K562 (cell line): ENCODE measurements at regions not wholly inside any gene's neighbourhood (a gene's known extent, or its start where the extent isn't known, plus 50 kb on each side); places are given as distances from the start of the nearest gene placed in this dataset.

ENCODE experiments used
- ATAC-seq: fragments of 200-7000 bp; cut with Tn5 transposase; 3 replicates; pipeline ENCODE4 v1.9.1; 2020; ENCODE audit warnings: moderate library complexity
- BruUV-seq: library from RNA; stranded (reverse); fragments of 400-500 nt; replicated peaks from 2 replicates; lab custom pipeline; 2021; lab: Mats Ljungman, UMichigan
- CTCF ChIA-PET: fragments of 300-600 bp; formaldehyde crosslinking; extraction: SDS; loops from one replicate; lab custom pipeline; 2021; ENCODE audit warnings: low intra/inter-chr PET ratio; lab: Yijun Ruan, JAX
- POLR2A ChIA-PET: fragments of 300-600, 350-650 bp; sonication (Branson Sonifier 250); formaldehyde crosslinking; extraction: SDS; loops from one replicate; lab custom pipeline; 2021; ENCODE audit warnings: antibody characterized with exemption, inconsistent platforms; lab: Yijun Ruan, JAX
- DNase-seq, 4 experiments: peaks; one replicate each; pipeline versions ENCODE4 v3.0.0 to v3.0.0-alpha.2; 2011 to 2018; ENCODE audit warnings: low spot score in 3 of 4, mixed read lengths in 3 of 4; ENCODE audit errors: extremely low read depth in 1 of 4
- FAIRE-seq: peaks from 2 replicates; lab custom pipeline; 2011; peaks lifted over from hg19 to GRCh38; lab: Jason Lieb, UNC
- H2AFZ ChIP-seq: 2 replicates; pipeline ENCODE4 v1.6.0; 2011; ENCODE audit warnings: low read depth, low read length, control low read depth, inconsistent platforms
- H3K27ac ChIP-seq: fragments of 200-600 bp; 3 replicates; pipeline ENCODE4 v1.8.0; 2011; ENCODE audit warnings: low read depth, mild to moderate bottlenecking, control low read depth, inconsistent platforms, low read length, moderate library complexity, mixed read lengths; ENCODE audit errors: extremely low read depth
- H3K27me3 ChIP-seq, 2 experiments: fragments of 300-600 bp in 1 of 2; 2 replicates in 1 of 2; 3 replicates in 1 of 2; pipeline versions ENCODE4 v1.6.0 to v1.8.0; 2011; ENCODE audit warnings: inconsistent platforms in 2 of 2, low read length in 2 of 2, mild to moderate bottlenecking in 1 of 2, mixed read lengths in 1 of 2, moderate library complexity in 1 of 2; ENCODE audit not compliant: control insufficient read depth in 2 of 2, insufficient read depth in 2 of 2
- H3K36me3 ChIP-seq: fragments of 300-600 bp; 3 replicates; pipeline ENCODE4 v1.8.0; 2011; ENCODE audit warnings: mild to moderate bottlenecking, low read length, inconsistent platforms; ENCODE audit not compliant: control insufficient read depth, insufficient read depth
- H3K4me1 ChIP-seq, 2 experiments: fragments of 200-600 bp in 1 of 2; replicated peaks in 1 of 2; 2 replicates in 1 of 2; 3 replicates in 1 of 2; pipeline versions ENCODE4 v1.5.1 to v1.8.0; 2011; ENCODE audit warnings: inconsistent platforms in 2 of 2, low read length in 2 of 2, mild to moderate bottlenecking in 1 of 2, mixed read lengths in 1 of 2, moderate library complexity in 1 of 2; ENCODE audit not compliant: control insufficient read depth in 2 of 2, insufficient read depth in 2 of 2
- H3K4me2 ChIP-seq: 2 replicates; pipeline ENCODE4 v1.6.1; 2011; ENCODE audit warnings: low read length, control low read depth, inconsistent platforms, mixed read lengths; ENCODE audit not compliant: insufficient read depth
- H3K4me3 ChIP-seq: fragments of 200-600 bp; sonication (generic), shearing (Covaris generic); 2 replicates; pipeline ENCODE4 v1.5.1; 2016; ENCODE audit warnings: control low read depth, inconsistent platforms
- H3K79me2 ChIP-seq: fragments of 200-600 bp; 3 replicates; pipeline ENCODE4 v1.8.0; 2011; ENCODE audit warnings: low read length, inconsistent platforms; ENCODE audit not compliant: control insufficient read depth, insufficient read depth
- H3K9ac ChIP-seq, 2 experiments: 2 replicates each; pipeline versions ENCODE4 v1.6.0 to v1.6.1; 2011; ENCODE audit warnings: low read depth in 2 of 2, low read length in 2 of 2, control low read depth in 1 of 2, inconsistent platforms in 1 of 2, mild to moderate bottlenecking in 1 of 2, mixed read lengths in 1 of 2; ENCODE audit not compliant: insufficient read depth in 1 of 2
- H3K9me1 ChIP-seq: one replicate; pipeline ENCODE4 v1.6.0; 2011; ENCODE audit warnings: inconsistent platforms, mild to moderate bottlenecking, low read length, moderate library complexity; ENCODE audit not compliant: control insufficient read depth, insufficient read depth
- H3K9me3 ChIP-seq: replicated peaks from 2 replicates; pipeline ENCODE4 v1.5.1; 2011; ENCODE audit warnings: low read depth, low read length, inconsistent platforms; ENCODE audit not compliant: control insufficient read depth, insufficient read depth
- H4K20me1 ChIP-seq: replicated peaks from 2 replicates; pipeline ENCODE4 v1.6.1; 2011; ENCODE audit warnings: low read length, inconsistent platforms, mixed read lengths; ENCODE audit not compliant: control insufficient read depth, insufficient read depth
- BMI1 ChIP-seq: fragments of 150-350 bp; IDR thresholded peaks from 2 replicates; pipeline ENCODE4 v1.6.1; 2014; ENCODE audit warnings: low read length
- FIP1L1 ChIP-seq: fragments of 200-400 bp; formaldehyde crosslinking; IDR thresholded peaks from 2 replicates; pipeline ENCODE4 v1.6.1; 2018; ENCODE audit warnings: mild to moderate bottlenecking, low read depth, low read length; ENCODE audit not compliant: poor library complexity, severe bottlenecking
- ILF3 ChIP-seq: fragments of 450-650 bp; IDR thresholded peaks from 2 replicates; pipeline ENCODE4 v1.6.1; 2018; ENCODE audit warnings: antibody characterized with exemption, mild to moderate bottlenecking, moderate library complexity, borderline replicate concordance
- MEF2A ChIP-seq: IDR thresholded peaks from 2 replicates; pipeline ENCODE4 v1.6.1; 2011; ENCODE audit warnings: low read depth, mild to moderate bottlenecking, low read length, moderate library complexity; ENCODE audit not compliant: control insufficient read depth
- MNT ChIP-seq, 2 experiments: fragments of 450-650 bp; conservative IDR thresholded peaks; 2 replicates each; pipeline ENCODE4 v1.6.1; 2017; ENCODE audit warnings: mild to moderate bottlenecking in 2 of 2, moderate library complexity in 2 of 2
- NFIC ChIP-seq: fragments of 450-650 bp; IDR thresholded peaks from 2 replicates; pipeline ENCODE4 v1.6.1; 2017; ENCODE audit warnings: mild to moderate bottlenecking, inconsistent platforms
- PRMT5 ChIP-seq: sonication (generic); formaldehyde crosslinking; IDR thresholded peaks from 2 replicates; pipeline ENCODE4 v1.5.0; 2020; ENCODE audit warnings: missing genetic modification reagents
- RBM39 ChIP-seq: fragments of 200-400 bp; formaldehyde crosslinking; optimal IDR thresholded peaks from 2 replicates; pipeline ENCODE3; 2018; ENCODE audit warnings: low read depth, low read length
- TGIF2 ChIP-seq: sonication (generic); formaldehyde crosslinking; IDR thresholded peaks from 2 replicates; pipeline ENCODE4 v1.8.1; 2022; ENCODE audit warnings: mild to moderate bottlenecking, missing genetic modification reagents, moderate library complexity
- TOE1 ChIP-seq, 2 experiments: fragments of 450-650 bp in 1 of 2; sonication (generic) in 1 of 2; formaldehyde crosslinking in 1 of 2; IDR thresholded peaks; 2 replicates each; pipeline versions ENCODE4 v1.7.1 to v1.8.0; 2016 to 2022; ENCODE audit warnings: borderline replicate concordance in 2 of 2, mild to moderate bottlenecking in 2 of 2, antibody characterized with exemption in 1 of 2, inconsistent platforms in 1 of 2, low read depth in 1 of 2, missing genetic modification reagents in 1 of 2, moderate library complexity in 1 of 2
- ZBTB11 ChIP-seq, 3 experiments: fragments of 200-800 bp in 1 of 3; fragments of 250-450 bp in 1 of 3; fragments of 450-650 bp in 1 of 3; sonication (Bioruptor Pico) in 1 of 3; sonication (Bioruptor generic) in 1 of 3; formaldehyde crosslinking in 1 of 3; IDR thresholded peaks; 2 replicates each; pipeline versions ENCODE4 v1.6.1 to v1.8.0; 2016 to 2022; ENCODE audit warnings: mild to moderate bottlenecking in 2 of 3, missing genetic modification characterization in 2 of 3, missing compliant biosample characterization in 1 of 3, moderate library complexity in 1 of 3
- ZNF707 ChIP-seq: fragments of 250-450 bp; sonication (Bioruptor Pico); conservative IDR thresholded peaks from 2 replicates; pipeline ENCODE4 v1.8.0; 2022; ENCODE audit warnings: inconsistent platforms, mild to moderate bottlenecking, moderate library complexity
- WGBS: fragments of 100-300 bp; shearing (Covaris generic); methylation state at CpG from one replicate; pipeline ENCODE4 v1.1.6; 2016; ENCODE audit warnings: low coverage, mixed read lengths; ENCODE audit not compliant: insufficient coverage; ENCODE audit errors: missing lambda C conversion rate; 5-methylcytosine and 5-hydroxymethylcytosine counted together
- in situ Hi-C: fragments of 300-500 bp; cut with MboI; formaldehyde crosslinking; loops from 4 replicates; pipeline ENCODE4 v1.15.0; 2018; ENCODE audit warnings: inconsistent platforms, mixed read lengths
- intact Hi-C: fragments of 100-400 bp; cut with micrococcal nuclease; formaldehyde crosslinking; loops from 2 replicates; pipeline ENCODE4 v1.14.2; 2022
- TF ChIP-seq, protein P1 (sequence below): sonication (generic); formaldehyde crosslinking; IDR thresholded peaks from 2 replicates; pipeline ENCODE4 v1.8.1; 2023; ENCODE audit warnings: mild to moderate bottlenecking, missing genetic modification reagents

DNA sequence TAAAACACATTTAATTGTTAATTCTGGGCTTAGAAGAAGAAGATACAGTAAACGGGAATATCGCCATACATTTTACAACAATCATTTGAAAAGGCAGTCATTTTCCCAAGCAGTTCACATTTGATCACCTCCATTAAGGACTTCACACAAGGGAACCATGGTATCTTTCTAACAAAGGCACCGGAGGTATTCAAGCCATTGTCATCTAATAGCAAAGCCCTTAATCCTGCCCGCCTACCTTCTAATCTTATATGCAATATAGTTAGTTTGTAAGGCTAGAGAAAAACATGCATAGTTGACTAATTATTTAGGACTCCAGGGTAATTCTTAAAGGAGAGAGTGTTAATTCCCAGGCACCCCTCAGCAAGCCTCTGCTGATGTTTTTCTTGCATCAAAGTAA is 83.1 kb downstream of the MRPL32 start (continued):
- TF ChIP-seq TOE1 (IDR thresholded peaks at IDR 0.05; ENCODE audit: borderline replicate concordance) (no peak), TOE1 (CRISPR knock-in tag; IDR thresholded peaks at IDR 0.05; ENCODE audit: borderline replicate concordance, low read depth) (no peak), PRMT5 (CRISPR knock-in tag) (no peak)

DNA sequence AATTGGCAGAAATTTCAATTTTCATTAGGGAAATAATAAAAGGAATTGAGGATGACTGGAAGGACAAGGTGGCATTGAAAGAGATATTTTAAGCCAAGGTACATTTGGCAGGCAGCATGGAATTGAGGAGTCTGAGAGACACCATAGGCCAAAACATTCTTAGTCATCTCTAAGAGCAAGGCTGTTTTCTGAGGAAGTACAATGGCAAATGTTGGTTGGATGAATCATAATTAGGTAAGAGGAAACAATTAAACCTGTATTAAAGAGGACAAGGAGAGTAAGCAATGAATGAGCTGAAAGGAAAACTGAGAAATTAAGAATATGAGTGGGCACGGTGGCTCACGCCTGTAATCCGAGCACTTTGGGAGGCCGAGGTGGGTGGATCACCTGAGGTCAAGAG is 86.3 kb downstream of the MRPL32 start:
- H3K27me3 ChIP-seq: no peaks in the 10 kb centered on the region
- ATAC-seq (no peak), FAIRE-seq (no peak), DNase-seq (no peak)
- H3K4me2 ChIP-seq: no peak overlapping the region
- H3K4me1 ChIP-seq: peaks cover 3 to 12% of the 10 kb centered on the region in 2 experiments; a peak in 3 of 5 replicates
- in situ Hi-C loops (no loop called here), intact Hi-C loops (no loop called here)
- no peaks in the 10 kb centered on the region for H3K79me2 ChIP-seq
- no peak overlapping the region for H2AFZ ChIP-seq
- no TSS peak for BruUV-seq
- no peak overlapping the region for H3K4me3 ChIP-seq
- no peaks in the 10 kb centered on the region for H3K9me1 ChIP-seq
- POLR2A ChIA-PET: no interaction called here
- no peaks in the 10 kb centered on the region for H3K9me3 ChIP-seq
- H3K36me3 ChIP-seq: no peaks in the 10 kb centered on the region
- WGBS: 70% methylated on average over 4 of the region's 4 CpGs
- no peak overlapping the region for H3K9ac ChIP-seq
- CTCF ChIA-PET: no interaction called here
- no peaks in the 10 kb centered on the region for H4K20me1 ChIP-seq
- no peak overlapping the region for H3K27ac ChIP-seq
- TF ChIP-seq, protein P1, sequence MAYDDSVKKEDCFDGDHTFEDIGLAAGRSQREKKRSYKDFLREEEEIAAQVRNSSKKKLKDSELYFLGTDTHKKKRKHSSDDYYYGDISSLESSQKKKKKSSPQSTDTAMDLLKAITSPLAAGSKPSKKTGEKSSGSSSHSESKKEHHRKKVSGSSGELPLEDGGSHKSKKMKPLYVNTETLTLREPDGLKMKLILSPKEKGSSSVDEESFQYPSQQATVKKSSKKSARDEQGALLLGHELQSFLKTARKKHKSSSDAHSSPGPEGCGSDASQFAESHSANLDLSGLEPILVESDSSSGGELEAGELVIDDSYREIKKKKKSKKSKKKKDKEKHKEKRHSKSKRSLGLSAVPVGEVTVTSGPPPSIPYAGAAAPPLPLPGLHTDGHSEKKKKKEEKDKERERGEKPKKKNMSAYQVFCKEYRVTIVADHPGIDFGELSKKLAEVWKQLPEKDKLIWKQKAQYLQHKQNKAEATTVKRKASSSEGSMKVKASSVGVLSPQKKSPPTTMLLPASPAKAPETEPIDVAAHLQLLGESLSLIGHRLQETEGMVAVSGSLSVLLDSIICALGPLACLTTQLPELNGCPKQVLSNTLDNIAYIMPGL: no peak
- no peak for TF ChIP-seq TGIF2 (CRISPR knock-in tag)
- TF ChIP-seq FIP1L1: no peak
- TF ChIP-seq NFIC: no peak
- TF ChIP-seq ZBTB11 (CRISPR knock-in tag; IDR thresholded peaks at IDR 0.05): no peak
- TF ChIP-seq ILF3: no peak
- TF ChIP-seq ZNF707 (CRISPR knock-in tag): no peak
- TF ChIP-seq BMI1: no peak
- TF ChIP-seq RBM39: no peak
- no peak for TF ChIP-seq MNT (conservative IDR thresholded peaks at IDR 0.05)
- no peak for TF ChIP-seq MEF2A
